Forelimb muscle (tissue), 1 donor: ENCODE measurements at regions not wholly inside any gene's neighbourhood (a gene's known extent, or its start where the extent isn't known, plus 50 kb on each side); places are given as distances from the start of the nearest gene placed in this dataset.
"Not testable (repeated sequence)": the region's sequence is repeated elsewhere in the genome, so short reads cannot be mapped to it uniquely, and the experiment has no call there.

Source experiments
- DNase-seq: peaks from one replicate; pipeline ENCODE4 v3.0.0-alpha.2; 2013; ENCODE audit warnings: low read depth

GRCh38 chr13:50274181-50274580, 258.9 kb downstream of the KCNRG start:
- DNase-seq: no peak

- no peak for DNase-seq
Measured at GRCh38 chr13:50275392-50276063, 260.3 kb downstream of the KCNRG start.

GRCh38 chr13:50276550-50276949, 261.3 kb downstream of the KCNRG start:
- DNase-seq: no peak

- no peak for DNase-seq
Measured at GRCh38 chr13:50277127-50277526, 261.9 kb downstream of the KCNRG start.

GRCh38 chr13:50277906-50278305, 262.7 kb downstream of the KCNRG start:
- DNase-seq: no peak

- no peak for DNase-seq
Measured at GRCh38 chr13:50280441-50280937, 265.2 kb downstream of the KCNRG start.

GRCh38 chr13:50282016-50282415, 266.8 kb downstream of the KCNRG start:
- no peak for DNase-seq

GRCh38 chr13:50283017-50283416, 267.8 kb downstream of the KCNRG start:
- no peak for DNase-seq

- no peak for DNase-seq
Measured at GRCh38 chr13:50284540-50284939, 269.3 kb downstream of the KCNRG start.

GRCh38 chr13:50285283-50285682, 270.0 kb downstream of the KCNRG start:
- DNase-seq: no peak

- no peak for DNase-seq
Measured at GRCh38 chr13:50286324-50286723, 271.1 kb downstream of the KCNRG start.

GRCh38 chr13:50290186-50290585, 274.9 kb downstream of the KCNRG start:
- no peak for DNase-seq

GRCh38 chr13:50291611-50292010, 276.4 kb downstream of the KCNRG start:
- DNase-seq: no peak

GRCh38 chr13:50292081-50292480, 276.8 kb downstream of the KCNRG start:
- no peak for DNase-seq

- DNase-seq: not testable (repeated sequence)
Measured at GRCh38 chr13:50294425-50294824, 279.2 kb downstream of the KCNRG start.

- DNase-seq: no peak
Measured at GRCh38 chr13:50299546-50300249, 284.5 kb downstream of the KCNRG start.

GRCh38 chr13:50303963-50304721, 288.9 kb downstream of the KCNRG start:
- no peak for DNase-seq

- no peak for DNase-seq
Measured at GRCh38 chr13:50306156-50306555, 290.9 kb downstream of the KCNRG start.

- DNase-seq: no peak
Measured at GRCh38 chr13:50309318-50309717, 294.1 kb downstream of the KCNRG start.

- DNase-seq: no peak
Measured at GRCh38 chr13:50309882-50310594, 294.8 kb downstream of the KCNRG start.

GRCh38 chr13:50310734-50311133, 295.5 kb downstream of the KCNRG start:
- DNase-seq: no peak

GRCh38 chr13:50318887-50319286, 303.6 kb downstream of the KCNRG start:
- DNase-seq: no peak
